GM12873 (cell line): ENCODE measurements at regions not wholly inside any gene's neighbourhood (a gene's known extent, or its start where the extent isn't known, plus 50 kb on each side); places are given as distances from the start of the nearest gene placed in this dataset.

Source experiments
- CTCF ChIP-seq: IDR thresholded peaks from 2 replicates; pipeline ENCODE4 v1.5.1; 2012; ENCODE audit warnings: low read depth, mild to moderate bottlenecking, moderate library complexity, low read length, control low read depth; ENCODE audit not compliant: insufficient read depth; ENCODE audit errors: missing control alignments

GRCh38 chr7:45461026-45461425 is 113.1 kb upstream of the ADCY1 start:
- no peak for TF ChIP-seq CTCF

- TF ChIP-seq CTCF = no peak
Measured at GRCh38 chr7:45469103-45469502, 105.1 kb upstream of the ADCY1 start.

DNA sequence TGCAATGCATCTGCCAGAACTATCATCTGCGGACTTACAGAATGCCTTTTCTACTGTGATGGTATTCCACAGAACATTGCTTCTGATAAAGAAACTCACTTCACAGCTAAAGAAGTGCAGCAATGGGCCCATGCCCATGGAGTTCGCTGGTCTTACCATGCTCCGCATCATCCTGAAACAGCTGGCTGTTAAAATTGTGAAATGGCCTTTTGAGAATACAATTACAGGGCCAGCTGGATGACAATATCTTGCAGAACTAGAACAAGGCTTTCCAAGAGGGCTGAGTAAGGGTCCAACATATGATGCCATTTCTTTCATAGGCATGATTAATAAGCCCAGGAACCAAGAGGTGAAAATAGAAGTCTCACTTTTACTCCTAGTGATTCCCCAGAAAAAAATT is 104.1 kb upstream of the ADCY1 start:
- no peak for TF ChIP-seq CTCF

GRCh38 chr7:45479781-45480180 is 94.4 kb upstream of the ADCY1 start:
- no peak for TF ChIP-seq CTCF

GRCh38 chr7:45482451-45482850 is 91.7 kb upstream of the ADCY1 start:
- TF ChIP-seq CTCF = no peak

DNA sequence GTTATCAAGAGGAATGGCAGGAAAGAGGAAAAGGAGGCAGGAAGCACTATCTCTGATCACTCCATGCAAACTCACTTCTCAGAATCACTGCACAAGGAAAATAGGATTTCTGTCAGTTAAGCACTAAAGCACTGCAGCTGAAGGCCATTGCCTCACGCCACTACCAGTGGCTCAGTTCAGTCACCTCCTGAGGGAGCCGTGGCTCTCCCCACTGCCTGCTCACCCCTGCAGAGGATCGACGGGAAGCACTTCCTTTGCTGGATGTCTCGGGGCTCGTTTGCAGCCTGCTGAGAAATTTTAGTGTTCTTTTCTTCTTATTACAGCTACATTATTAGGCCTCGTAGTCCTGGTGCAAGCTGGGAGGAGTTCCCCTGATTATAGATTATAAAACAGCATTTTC is 90.1 kb upstream of the ADCY1 start:
- no peak for TF ChIP-seq CTCF

- no peak for TF ChIP-seq CTCF
Measured at GRCh38 chr7:45486575-45486974, 87.6 kb upstream of the ADCY1 start.

DNA sequence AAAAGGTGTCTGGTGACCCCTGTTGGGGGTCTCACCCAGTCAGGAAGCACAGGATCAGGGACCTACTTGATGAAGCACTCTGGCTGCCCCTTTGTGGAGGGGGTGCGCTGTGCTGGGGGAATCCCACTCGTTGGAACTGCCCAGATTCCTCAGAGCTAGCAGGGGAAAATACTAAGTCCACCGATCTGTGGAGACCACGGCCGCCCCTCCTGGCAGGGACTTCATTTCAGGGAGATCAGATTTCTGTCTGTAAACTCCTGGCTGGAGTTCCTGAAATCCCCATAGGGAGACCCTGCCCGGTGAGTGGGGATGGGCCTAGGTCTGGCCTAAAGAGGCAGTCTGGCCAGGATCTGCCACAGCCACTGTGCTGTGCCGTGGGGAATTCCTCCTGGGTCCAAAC is 79.3 kb upstream of the ADCY1 start:
- TF ChIP-seq CTCF = no peak
